HG03571 (cell line): ENCODE measurements at regions not wholly inside any gene's neighbourhood (a gene's known extent, or its start where the extent isn't known, plus 50 kb on each side); places are given as distances from the start of the nearest gene placed in this dataset.
"Not testable (repeated sequence)": the region's sequence is repeated elsewhere in the genome, so short reads cannot be mapped to it uniquely, and the experiment has no call there.

Source experiments
- ATAC-seq: cut with Tn5 transposase; IDR thresholded peaks from one replicate; pipeline ENCODE4 v1.9.1; 2021; ENCODE audit not compliant: unreplicated experiment

DNA sequence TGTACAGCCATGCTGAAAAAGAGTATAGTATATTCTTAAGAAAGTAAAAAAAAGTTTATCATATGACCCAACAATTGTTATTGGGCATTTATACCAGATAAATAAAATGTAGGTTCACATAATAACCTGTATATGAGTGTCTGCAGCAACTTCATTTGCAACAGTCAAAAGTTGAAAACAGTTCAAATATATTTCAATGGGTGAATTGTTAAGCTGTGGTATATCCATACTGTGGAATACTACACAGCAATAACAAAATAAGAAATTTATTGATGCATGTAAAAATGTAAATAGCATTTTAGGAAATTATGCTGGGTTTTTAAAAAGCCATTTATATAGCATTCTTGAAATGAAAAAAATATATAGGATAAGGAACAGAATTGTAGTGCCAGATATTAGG, 1420.1 kb upstream of the ACO1 start:
- no peak for ATAC-seq

DNA sequence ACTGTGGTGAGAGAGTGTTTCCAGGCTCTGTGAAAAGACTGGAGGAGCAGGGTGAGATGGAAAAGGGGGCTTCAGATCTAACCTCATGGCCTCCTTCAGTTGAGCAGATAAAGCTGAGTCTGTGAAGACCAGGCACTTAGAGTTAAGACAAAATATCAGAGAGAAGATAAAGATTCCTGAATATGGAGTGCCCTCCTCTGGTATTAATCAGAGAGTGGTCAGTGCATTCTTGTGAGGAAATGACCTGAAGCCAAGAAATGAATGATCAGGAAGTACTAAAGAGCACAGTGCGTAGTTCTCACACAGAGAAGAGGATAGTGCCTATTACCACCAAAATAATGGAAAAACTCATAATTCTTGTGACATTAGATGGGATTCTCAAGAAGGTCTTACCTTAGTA, 1417.0 kb upstream of the ACO1 start:
- ATAC-seq: no peak

DNA sequence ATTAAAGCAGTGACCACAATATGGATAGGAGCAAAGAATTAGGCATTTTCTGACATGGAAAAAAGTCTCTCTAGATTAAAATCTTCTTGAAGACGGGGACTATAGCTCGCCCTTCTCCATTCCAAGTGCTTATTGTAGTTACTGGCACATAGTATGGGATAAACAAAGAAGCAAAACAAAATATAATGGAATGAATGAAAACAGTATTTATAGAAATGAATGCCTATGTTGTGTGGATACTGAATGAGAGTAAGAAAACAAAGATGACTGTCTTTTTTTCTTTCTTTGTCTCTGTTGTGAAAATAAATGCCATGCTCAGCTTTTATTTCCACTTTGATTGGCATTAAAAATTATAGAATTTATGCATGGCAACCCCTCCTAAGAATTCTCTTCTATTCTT, 1414.3 kb upstream of the ACO1 start:
- ATAC-seq: no peak

DNA sequence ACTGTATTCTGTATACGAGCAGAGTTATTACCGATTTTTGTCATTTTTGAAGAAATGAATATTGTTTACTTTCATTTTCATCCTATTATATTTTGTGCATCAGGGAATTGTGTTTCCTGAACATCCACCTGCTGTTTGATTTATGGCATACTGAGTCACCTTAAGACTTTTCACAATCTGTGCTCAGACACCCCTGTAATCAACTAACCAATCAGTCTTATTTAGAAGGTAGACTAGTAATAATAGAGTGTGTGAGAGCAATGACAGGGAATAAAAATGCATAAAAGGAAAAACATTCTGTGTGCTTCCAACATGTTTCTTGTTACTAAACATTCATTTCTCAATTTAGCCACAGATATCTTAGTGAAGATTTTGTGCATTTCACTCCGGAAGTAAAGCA, 1413.6 kb upstream of the ACO1 start:
- no peak for ATAC-seq

DNA sequence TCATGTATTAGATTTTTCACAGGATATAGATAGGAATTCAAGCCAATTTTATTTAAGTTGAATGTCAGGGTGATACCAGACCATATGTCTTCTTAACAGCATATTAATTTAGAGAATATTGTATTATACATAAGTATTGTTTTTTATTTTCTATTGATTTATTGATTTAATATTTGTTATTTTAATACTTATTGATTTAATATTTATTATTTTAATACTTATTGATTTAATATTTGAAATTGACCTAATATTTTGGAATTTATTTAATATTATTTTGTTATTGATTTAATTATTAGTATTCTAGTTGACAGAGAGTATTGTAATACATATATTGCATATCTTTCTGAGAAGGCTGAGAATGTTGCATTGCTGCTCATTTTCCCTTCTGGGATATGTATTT, 1411.8 kb upstream of the ACO1 start:
- ATAC-seq: no peak

DNA sequence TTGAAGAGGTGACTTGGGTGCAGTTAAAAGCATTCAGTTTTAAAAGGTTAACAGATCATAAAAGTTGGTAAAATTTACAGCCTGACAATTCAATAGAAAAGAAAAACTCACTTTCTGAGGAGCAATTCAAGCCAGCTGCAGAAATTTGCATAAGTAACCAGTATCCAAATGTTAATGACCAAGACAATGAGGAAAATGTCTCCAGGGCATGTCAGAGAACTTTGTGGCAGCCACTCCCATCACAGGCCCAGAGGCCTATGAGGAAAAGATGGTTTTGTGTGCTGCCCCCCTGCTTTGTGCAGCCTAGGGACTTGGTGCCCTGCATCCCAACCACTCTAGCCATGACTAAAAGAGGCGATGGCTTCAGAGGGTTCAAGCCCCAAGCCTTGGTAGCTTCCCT, 1406.5 kb upstream of the ACO1 start:
- no peak for ATAC-seq

DNA sequence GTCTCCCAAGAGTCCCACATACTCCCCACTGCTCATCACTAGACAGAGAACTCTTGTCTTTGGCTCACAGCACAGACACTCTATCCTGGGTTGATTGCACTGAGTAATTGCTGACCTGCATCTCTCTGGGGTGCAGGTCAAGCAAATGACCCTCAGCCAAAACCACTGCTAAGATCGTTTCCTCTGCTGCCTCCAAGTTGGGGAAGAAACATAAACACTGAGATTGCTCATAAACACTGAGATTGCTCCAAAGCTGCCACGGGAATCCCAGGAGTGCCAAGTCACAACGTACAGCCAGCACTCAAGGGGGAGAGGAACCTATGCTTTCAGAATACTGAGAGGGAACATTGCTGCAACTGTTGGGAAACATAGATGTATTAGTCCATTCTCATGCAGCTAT, 1402.1 kb upstream of the ACO1 start:
- no peak for ATAC-seq

DNA sequence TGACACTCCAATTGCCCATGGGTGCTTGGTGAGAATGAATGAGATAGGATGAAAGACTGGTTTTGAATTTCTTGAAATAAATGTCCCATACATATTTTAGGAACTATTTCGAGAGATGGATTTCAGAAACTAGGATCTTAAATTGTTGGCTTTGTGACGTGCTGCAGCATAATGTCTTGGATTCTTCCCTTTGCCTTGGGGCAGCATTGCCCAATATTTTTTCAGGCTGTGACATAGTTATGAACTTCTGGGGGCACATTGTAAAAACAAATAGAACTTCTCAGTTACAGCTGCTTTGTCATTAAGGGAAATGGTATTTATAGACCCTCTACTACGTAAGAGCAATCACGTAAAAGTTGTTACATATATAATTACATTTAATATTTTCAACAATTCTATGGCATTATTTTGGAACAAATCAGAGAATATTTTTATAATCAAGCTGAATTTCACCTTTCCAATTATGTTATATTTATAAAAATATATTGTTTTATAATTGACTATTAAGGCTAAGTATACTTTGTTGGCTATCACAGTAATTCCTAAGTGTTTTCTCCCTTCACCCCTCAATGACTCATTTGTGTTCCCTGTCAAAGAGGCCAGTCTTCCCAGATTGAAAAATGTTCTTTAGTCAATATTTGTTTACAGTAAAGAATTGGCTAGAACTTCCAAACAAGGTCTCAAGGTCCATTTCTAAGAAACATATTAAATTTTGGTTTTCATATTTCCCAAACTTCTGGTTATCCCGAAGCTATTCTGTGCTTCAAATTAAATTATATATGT, 1388.3 kb upstream of the ACO1 start:
- no peak for ATAC-seq

DNA sequence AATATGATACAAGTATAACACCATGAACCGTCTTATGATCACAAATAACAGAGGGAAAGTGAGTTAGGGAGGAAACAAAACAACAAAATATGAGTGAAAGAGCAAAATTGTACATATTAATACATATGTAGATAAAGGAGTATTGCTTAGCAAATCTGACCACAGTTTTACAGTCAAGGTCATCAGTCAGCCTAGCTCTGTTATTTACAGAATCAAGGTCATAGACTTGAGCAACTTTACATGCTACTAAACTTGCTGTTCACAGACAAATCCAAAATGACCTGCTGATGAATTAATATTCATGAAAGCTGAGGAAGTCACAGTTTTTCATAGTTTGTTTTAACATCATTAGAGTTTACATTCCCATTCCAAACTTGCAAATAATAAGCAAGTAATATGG, 1387.7 kb upstream of the ACO1 start:
- ATAC-seq: no peak

DNA sequence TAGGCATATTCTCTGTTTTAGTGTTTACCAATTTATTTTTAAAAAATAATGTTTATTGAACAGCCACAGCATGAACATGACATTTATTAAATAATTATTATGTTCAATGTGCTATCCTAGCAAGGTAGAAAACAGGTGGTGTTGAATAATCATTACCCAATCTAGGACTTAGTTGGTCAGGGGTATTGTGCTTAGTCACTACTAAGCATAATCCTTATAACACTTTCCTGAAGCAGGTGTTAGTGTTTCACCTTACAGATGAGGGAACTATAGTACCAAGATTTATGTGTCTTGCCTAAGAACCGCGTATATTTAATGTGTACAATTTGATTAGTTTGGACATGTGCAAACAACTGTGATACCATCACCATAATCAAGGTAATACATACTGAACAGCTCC, 1387.2 kb upstream of the ACO1 start:
- no peak for ATAC-seq

DNA sequence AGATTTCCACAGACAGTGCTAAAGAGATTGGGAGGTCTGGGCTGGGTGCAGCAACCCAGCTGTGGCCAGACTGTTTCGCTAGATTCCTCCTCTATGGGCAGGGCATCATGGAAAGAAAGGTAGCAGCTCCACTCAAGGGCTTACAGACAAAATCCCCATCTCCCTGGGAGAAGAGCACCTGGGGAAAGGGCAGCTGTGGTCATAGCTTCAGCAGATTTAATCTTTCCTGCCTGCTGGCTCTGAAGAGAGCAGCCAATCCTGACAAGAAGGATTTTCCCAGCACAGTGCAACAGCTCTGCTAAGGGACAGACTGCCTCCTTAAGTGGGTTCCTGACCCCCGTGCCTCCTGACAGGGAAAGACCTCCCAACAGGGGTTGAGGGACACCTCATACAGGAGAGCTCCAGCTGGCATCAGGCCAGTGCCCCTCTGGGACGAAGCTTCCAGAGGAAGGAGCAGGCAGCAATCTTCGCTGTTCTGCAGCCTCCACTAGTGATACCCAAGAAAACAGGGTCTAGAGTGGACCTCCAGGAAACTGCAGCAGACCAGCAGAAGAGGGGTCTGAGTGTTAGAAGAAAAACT, 1379.3 kb upstream of the ACO1 start:
- ATAC-seq: no peak

DNA sequence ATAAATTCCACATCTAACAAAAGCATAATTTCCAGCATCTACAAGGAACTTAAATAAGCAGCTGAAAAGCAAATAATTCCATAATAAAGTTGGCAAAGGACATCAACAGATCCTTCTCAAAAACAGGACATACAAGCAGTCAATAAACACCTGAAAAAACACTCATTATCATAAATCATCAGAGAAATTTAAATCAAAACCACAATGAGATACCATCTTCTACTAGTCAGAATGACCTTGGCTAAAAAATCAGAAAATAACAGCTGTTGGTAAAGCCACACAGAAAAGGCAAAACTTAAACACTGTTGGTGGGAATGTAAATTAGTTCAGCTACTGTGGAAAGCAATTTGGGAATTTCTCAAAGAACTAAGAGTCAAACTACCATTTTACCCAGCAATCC, 1371.1 kb upstream of the ACO1 start:
- no peak for ATAC-seq

DNA sequence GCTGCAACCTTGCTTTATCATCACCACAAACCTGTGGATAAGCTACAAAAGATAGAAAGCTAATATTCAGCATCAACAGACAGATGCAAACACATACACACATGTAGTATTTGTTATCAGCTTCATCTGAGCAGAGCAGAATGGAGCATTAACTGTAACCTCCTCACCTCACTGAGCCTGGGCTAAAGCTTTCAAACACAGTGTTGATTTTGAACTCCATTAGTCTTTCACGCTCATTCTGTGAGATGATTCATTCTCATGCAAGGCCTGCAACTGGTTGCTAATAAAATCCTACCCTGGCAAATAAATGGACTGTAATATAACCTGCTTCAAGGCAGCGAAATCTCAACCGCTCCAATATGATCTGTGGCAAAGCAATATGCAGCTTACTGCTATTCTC, 1360.6 kb upstream of the ACO1 start:
- no peak for ATAC-seq

DNA sequence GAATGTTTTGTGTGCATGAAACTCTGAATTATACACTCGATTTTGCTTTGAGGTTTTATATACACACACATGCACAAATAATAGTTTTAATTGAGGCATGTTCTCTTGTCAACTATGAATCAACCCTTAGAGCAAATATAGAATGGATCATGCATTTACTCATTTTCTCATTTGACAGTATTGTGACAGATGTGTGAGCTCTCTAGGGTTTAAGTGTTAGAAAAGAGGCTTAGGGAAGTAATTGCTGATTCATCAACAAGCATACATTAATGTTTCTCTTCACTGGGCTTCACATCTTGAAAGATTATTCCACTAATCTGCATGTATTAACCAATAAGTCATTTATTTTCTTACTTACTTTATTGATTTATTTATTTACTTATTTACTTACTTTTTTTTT, 1356.8 kb upstream of the ACO1 start:
- ATAC-seq: no peak

DNA sequence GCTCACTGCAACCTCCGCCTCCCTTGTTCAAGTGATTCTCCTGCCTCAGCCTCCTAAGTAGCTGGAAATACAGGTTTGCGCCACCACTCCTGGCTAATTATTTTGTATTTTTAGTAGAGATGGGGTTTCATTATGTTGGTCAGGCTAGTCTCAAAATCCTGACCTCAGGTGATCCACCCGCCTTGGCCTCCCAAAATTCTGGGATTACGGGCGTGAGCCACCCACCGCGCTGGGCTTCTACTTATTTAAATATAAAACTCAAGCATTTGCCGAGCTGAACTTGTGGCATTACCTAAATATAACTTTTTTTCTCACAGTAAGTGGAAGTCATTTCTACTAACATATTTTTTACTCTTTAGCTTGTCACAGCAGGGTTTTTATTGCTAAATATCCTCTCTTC, 1356.3 kb upstream of the ACO1 start:
- no peak for ATAC-seq

DNA sequence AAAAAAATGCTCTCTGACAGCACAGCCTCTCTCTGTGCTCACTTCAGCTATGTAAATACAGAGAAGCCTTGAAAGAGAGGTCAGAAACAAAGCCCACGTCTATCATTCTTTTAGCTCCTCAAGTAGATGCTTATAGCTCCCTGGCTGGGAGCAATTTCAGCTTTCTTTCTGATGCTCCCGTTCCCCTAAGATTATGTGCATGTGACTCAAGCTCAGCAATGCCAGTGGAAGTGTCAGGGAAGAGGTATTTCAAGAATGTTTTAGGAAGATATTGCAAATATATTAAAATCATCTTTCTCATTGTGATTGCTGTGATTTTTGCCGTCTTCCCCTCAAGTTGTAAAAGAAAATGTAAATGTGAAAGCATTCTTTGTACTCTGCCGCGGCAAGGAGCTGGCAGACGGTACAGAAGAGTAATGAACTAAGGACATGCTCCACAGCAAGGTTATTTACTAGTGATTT, 1353.7 kb upstream of the ACO1 start:
- ATAC-seq: no peak

DNA sequence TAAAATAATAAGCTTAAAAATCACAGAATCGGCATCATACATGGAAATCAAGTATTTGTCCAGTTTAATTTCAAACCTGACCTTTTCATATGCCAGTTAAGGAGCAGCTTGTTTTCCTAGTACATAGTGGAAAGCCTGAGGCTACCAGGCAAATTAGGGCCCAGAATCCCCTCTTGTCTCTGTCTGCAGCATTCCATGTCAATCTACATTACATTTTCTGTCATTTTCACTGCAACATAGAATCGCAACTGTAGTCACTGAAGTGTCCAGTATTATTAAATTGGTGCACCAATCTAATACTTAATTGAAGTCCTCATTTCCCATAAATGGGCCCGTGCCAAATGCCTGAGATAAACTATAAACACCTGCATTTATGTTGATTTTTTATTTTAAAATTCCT, 1352.2 kb upstream of the ACO1 start:
- ATAC-seq: no peak

DNA sequence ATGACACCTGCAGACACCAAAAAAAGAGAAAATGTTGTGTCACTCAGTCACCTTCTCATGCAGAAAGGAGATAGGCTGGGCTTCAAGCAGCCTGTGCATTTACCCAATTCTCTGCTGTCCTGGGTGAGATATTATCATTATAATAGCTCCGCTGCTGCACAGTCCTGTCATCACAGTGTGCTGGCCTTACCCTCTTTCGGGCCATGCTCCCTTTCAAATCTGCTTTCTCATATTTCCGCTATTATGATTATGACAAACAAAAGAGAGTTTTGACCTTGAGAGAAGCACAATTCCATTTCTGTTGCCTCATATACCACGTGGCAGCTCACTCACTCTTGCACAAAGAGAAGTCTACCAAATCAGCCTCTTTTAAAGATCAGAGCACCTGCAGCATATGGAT, 1350.1 kb upstream of the ACO1 start:
- ATAC-seq: no peak

DNA sequence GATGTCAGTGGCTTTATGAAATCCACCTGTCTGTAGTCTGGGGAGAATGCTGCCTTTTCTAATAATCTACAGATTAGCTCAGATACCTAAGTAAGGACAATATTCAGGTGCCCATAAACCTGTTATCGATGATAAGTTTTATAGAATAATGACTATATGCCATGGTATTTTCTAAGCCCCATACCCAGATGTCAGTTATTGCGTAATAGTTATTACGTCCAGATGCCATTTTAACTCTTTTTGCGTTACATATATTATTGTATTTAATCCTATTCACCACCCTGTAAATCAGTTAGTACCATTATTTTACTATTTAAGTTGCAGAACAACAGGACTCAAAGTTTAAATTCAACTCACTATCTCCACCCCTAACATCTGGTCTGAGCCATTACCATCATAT, 1343.9 kb upstream of the ACO1 start:
- no peak for ATAC-seq

DNA sequence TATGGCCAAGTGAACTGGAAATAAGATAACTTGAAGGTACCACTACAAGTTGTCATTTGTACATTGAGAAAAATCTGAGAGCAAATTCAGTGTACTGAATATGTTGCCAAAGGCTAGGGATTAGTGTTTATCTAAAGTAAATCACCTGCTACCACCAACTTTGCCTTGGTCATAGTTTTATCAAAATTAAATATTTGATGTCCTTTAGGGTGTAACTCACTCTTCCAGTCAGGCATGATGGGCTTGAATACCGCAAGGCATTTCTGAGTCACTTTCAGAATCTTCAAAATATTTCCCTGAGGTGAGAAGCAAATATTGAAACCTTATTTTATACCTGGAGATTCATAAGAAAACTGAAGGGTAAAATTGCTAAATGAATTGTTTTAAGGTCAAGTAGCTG, 1338.6 kb upstream of the ACO1 start:
- no peak for ATAC-seq

DNA sequence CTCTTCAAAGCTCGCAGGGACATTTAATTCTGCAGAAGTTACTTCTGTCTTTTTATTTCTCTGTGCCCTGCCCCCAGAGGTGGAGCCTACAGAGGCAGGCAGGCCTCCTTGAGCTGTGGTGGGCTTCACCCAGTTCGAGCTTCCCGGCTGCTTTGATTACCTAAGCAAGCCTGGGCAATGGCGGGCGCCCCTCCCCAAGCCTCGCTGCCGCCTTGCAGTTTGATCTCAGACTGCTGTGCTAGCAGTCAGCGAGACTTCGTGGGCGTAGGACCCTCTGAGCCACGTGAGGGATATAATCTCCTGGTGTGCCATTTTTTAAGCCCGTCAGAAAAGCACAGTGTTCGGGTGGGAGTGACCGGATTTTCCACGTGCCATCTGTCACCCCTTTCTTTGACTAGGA, 1322.9 kb upstream of the ACO1 start:
- ATAC-seq: not testable (repeated sequence)

DNA sequence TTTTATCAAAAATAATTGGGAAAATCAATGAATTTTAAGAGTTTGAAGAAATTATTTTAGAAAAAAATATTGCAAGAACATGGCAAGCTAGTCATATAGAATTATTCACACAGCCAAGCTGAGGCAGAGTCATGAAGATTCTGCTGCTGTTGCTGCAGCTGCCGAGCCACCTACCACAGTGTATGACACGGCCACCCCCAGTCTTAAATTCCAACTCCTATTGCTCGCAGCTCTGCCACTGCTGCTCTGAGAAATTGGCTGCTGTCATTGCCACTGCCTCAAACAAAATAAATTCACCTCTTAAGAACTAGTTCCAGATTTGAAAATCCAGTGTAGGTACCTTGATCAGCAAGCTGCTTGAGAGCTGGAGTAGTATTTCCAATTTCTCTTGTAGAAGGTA, 1318.8 kb upstream of the ACO1 start:
- ATAC-seq: no peak

DNA sequence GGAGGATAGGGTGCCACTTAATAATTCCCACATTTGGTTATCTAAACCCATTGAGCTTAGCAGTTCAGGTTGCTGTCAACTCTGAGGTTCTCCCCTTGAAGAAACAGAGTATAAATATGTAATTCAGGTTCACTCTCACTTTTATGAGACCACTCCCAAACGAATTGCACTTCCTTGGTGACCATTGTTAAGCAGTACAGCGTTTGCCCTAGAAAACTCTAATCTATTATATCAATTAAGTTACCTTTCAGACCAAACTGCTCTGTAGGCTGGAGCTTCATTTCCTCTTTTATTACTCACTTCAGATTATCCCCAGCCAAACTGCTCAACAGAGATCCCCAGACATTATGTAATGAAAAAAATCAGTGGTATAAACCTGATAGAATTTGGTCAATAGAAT, 1317.0 kb upstream of the ACO1 start:
- no peak for ATAC-seq
